Ovary (tissue), 3 donors: ENCODE measurements at regions not wholly inside any gene's neighbourhood (a gene's known extent, or its start where the extent isn't known, plus 50 kb on each side); places are given as distances from the start of the nearest gene placed in this dataset.

Experiments used
- CTCF ChIP-seq, 3 donors: fragments of 450-650 bp in 2 of 3; fragments of 200-600 bp in 1 of 3; IDR thresholded peaks; one replicate each; pipeline versions ENCODE4 v1.5.1 to v1.8.0; 2016 to 2022; ENCODE audit warnings: antibody characterized with exemption in 3 of 3, mild to moderate bottlenecking in 1 of 3
- POLR2A ChIP-seq: fragments of 450-650 bp; IDR thresholded peaks from one replicate; pipeline ENCODE4 v1.6.1; 2017; ENCODE audit warnings: antibody characterized with exemption, mild to moderate bottlenecking, moderate library complexity
- donor health status: DM: no; HTN: no; CAD: no.

- TF ChIP-seq POLR2A: no peak
- no peak for TF ChIP-seq CTCF (IDR thresholded peaks at IDR 0.05)
Observed at GRCh38 chr5:39670391-39670790, 245.6 kb upstream of the DAB2 start.
